CD4-positive, alpha-beta memory T cell (primary cell): ENCODE measurements at regions not wholly inside any gene's neighbourhood (a gene's known extent, or its start where the extent isn't known, plus 50 kb on each side); places are given as distances from the start of the nearest gene placed in this dataset.
A peak's percentile ranks its signal among the peaks of the same experiment; 100 is the strongest.

Experiments
- CTCF ChIA-PET: fragments of 350-600 bp; sonication (Branson Sonifier 250); formaldehyde crosslinking; loops from one replicate; lab custom pipeline; 2021; ENCODE audit warnings: inconsistent platforms; ENCODE audit not compliant: partially characterized antibody; lab: Charles Lee
- POLR2A ChIA-PET: fragments of 350-600 bp; sonication (Branson Sonifier 250); formaldehyde crosslinking; loops from one replicate; lab custom pipeline; 2021; ENCODE audit not compliant: partially characterized antibody; lab: Charles Lee
- DNase-seq, 5 donors: peaks; one replicate each; pipeline versions ENCODE4 v3.0.0 to v3.0.0-alpha.2; 2020 to 2022; ENCODE audit warnings: mixed read lengths in 1 of 5
- H3K27ac ChIP-seq: one replicate; pipeline ENCODE4 v1.7.0; 2013; ENCODE audit warnings: low read depth, low read length
- H3K27me3 ChIP-seq: 2 replicates; pipeline ENCODE4 v1.7.0; 2013; ENCODE audit warnings: mild to moderate bottlenecking, low read length, moderate library complexity; ENCODE audit not compliant: insufficient read depth
- H3K36me3 ChIP-seq: 2 replicates; pipeline ENCODE4 v1.7.0; 2013; ENCODE audit warnings: mild to moderate bottlenecking, low read length, moderate library complexity; ENCODE audit not compliant: insufficient read depth
- H3K4me1 ChIP-seq: 2 replicates; pipeline ENCODE4 v1.7.0; 2013; ENCODE audit warnings: mild to moderate bottlenecking, low read length, moderate library complexity; ENCODE audit not compliant: insufficient read depth
- H3K4me3 ChIP-seq, 2 donors: one replicate each; pipeline ENCODE4 v1.7.0; 2013; ENCODE audit warnings: low read length in 2 of 2, mild to moderate bottlenecking in 1 of 2
- H3K9me3 ChIP-seq, 2 donors: one replicate each; pipeline ENCODE4 v1.7.0; 2013; ENCODE audit warnings: low read length in 2 of 2, control low read depth in 1 of 2; ENCODE audit not compliant: control insufficient read depth in 1 of 2
- H3K27ac Mint-ChIP-seq, 7 donors: one replicate each; pipeline ENCODE4 v1.8.0; 2020 to 2021; ENCODE audit warnings: mixed read lengths in 7 of 7, mild to moderate bottlenecking in 6 of 7, inconsistent platforms in 3 of 7, moderate library complexity in 3 of 7
- H3K27me3 Mint-ChIP-seq, 2 donors: one replicate each; pipeline ENCODE4 v1.8.0; 2020 to 2021; ENCODE audit warnings: mixed read lengths in 2 of 2
- H3K36me3 Mint-ChIP-seq, 2 donors: one replicate each; pipeline ENCODE4 v1.8.0; 2020 to 2021; ENCODE audit warnings: mixed read lengths in 2 of 2, inconsistent platforms in 1 of 2, mild to moderate bottlenecking in 1 of 2
- H3K4me1 Mint-ChIP-seq, 4 donors: one replicate each; pipeline ENCODE4 v1.8.0; 2020 to 2021; ENCODE audit warnings: mixed read lengths in 4 of 4, mild to moderate bottlenecking in 1 of 4
- H3K4me3 Mint-ChIP-seq, 8 donors: one replicate each; pipeline ENCODE4 v1.8.0; 2020 to 2021; ENCODE audit warnings: mixed read lengths in 8 of 8, mild to moderate bottlenecking in 7 of 8, moderate library complexity in 6 of 8, inconsistent platforms in 3 of 8
- H3K9me3 Mint-ChIP-seq, 8 donors: one replicate each; pipeline ENCODE4 v1.8.0; 2020 to 2021; ENCODE audit warnings: mixed read lengths in 8 of 8, mild to moderate bottlenecking in 5 of 8, inconsistent platforms in 3 of 8, moderate library complexity in 1 of 8
- intact Hi-C: fragments of 100-400 bp; cut with micrococcal nuclease; formaldehyde crosslinking; loops from one replicate; pipeline ENCODE4 v1.15.1; 2023

DNA sequence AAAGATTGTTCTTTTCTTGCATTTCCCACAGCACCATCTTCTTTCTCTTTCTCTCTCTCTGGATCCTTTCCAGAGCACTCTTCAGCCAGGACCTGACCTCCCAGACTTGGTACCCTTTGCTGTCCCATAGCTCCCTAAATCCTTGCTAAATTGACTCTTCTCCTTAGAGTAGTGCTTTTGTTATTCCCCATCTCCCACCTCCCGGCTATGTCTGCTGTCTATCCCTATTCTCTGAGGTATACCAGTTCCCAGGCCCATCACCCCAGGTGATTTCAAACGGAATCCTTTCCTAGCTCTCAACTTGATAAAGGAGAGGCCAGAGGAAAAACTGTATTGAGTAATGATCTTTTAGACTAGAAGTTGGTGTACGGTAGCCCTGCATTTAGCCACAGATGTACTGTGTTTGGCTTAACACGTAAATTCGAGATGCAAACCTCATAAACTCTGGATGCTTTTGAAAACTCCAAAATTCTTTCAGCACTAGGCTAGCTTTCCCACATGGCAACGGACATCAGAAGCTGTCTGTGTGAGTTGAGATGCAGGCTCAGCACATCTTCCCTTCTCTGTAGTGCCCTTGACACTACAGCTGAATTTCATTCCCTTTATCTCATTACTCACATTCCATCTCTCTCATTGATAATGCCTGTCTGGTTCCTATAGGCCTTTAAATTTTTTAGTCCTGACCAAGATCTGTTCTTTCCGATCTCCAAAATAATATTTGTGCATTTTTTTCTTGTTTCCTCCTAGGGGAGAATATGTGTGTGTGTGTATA lies 320.8 kb upstream of the ITGA1 start:
- peaks cover 14% of the 10 kb centered on the region for H3K4me1 ChIP-seq
- Mint-ChIP-seq H3K4me1 (peaks cover 5 to 17% (median 10%) of the 10 kb centered on the region in 4 donors), H3K27me3 (no peaks in the 10 kb centered on the region), H3K9me3 (no peaks in the 10 kb centered on the region), H3K27ac (no peak overlapping the region), H3K36me3 (no peaks in the 10 kb centered on the region), H3K4me3 (no peak overlapping the region)
- no peak overlapping the region for H3K27ac ChIP-seq
- no peaks in the 10 kb centered on the region for H3K27me3 ChIP-seq
- ChIA-PET CTCF (no interaction called here), POLR2A (no interaction called here)
- intact Hi-C loops = no loop called here
- H3K9me3 ChIP-seq = no peaks in the 10 kb centered on the region
- H3K36me3 ChIP-seq = no peaks in the 10 kb centered on the region
- no peak overlapping the region for H3K4me3 ChIP-seq
- DNase-seq = no peak

GRCh38 chr5:52468976-52469375 lies 318.7 kb upstream of the ITGA1 start:
- DNase-seq = peak in 3 of 5 donors; percentile 0 to 4 (median 3)
- no peaks in the 10 kb centered on the region for H3K27me3 ChIP-seq
- POLR2A ChIA-PET = no interaction called here
- H3K27me3 Mint-ChIP-seq = no peaks in the 10 kb centered on the region
- no peaks in the 10 kb centered on the region for H3K36me3 ChIP-seq
- no peaks in the 10 kb centered on the region for H3K9me3 Mint-ChIP-seq
- no peak overlapping the region for H3K27ac ChIP-seq
- H3K4me3 Mint-ChIP-seq = peak overlapping the region in 2 of 8 donors; percentile 1 to 80
- H3K4me1 Mint-ChIP-seq = peaks cover 5 to 17% (median 10%) of the 10 kb centered on the region in 4 donors
- no peaks in the 10 kb centered on the region for H3K36me3 Mint-ChIP-seq
- no peak overlapping the region for H3K4me3 ChIP-seq
- peak overlapping the region in 4 of 7 donors; percentile 1 to 82 (median 34) for H3K27ac Mint-ChIP-seq
- CTCF ChIA-PET = no interaction called here
- peaks cover 14% of the 10 kb centered on the region for H3K4me1 ChIP-seq
- H3K9me3 ChIP-seq = no peaks in the 10 kb centered on the region
- intact Hi-C loops = no loop called here

DNA sequence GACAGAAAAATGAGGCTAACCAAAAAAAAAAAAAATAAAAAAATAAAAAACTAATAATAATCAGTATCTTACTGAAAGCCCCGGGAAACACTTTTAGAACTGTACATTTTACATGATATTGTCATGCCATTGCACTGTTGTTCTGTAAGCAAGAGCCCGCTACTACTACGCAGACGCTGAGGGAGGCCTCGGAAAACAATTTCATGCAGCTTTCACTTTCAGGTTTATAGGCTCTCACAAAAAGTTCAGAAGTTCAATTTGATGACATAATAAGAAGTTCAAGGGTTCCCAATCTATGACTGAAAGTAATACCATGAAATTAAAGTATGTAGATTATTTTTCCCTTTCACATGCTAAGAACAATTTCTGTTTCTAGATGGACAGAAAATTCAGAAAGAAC lies 318.3 kb upstream of the ITGA1 start:
- Histone ChIP-seq H3K27ac (no peak overlapping the region), H3K4me3 (peak overlapping the region in 1 of 2 donors; percentile 30)
- CTCF ChIA-PET = no interaction called here

GRCh38 chr5:52469835-52470234 lies 317.9 kb upstream of the ITGA1 start:
- ChIA-PET CTCF (no interaction called here), POLR2A (no interaction called here)
- Histone ChIP-seq H3K27me3 (no peaks in the 10 kb centered on the region), H3K4me3 (peak overlapping the region in 1 of 2 donors; percentile 30), H3K27ac (no peak overlapping the region), H3K9me3 (no peaks in the 10 kb centered on the region), H3K4me1 (peaks cover 14% of the 10 kb centered on the region), H3K36me3 (no peaks in the 10 kb centered on the region)
- H3K9me3 Mint-ChIP-seq = no peaks in the 10 kb centered on the region
- peak overlapping the region; percentile 71 to 87 (median 79) for H3K4me3 Mint-ChIP-seq
- H3K27ac Mint-ChIP-seq = peak overlapping the region; percentile 74 to 94 (median 89)
- H3K27me3 Mint-ChIP-seq = no peaks in the 10 kb centered on the region
- peaks cover 5 to 17% (median 10%) of the 10 kb centered on the region in 4 donors for H3K4me1 Mint-ChIP-seq
- peak in 1 of 5 donors; percentile 0 for DNase-seq
- no peaks in the 10 kb centered on the region for H3K36me3 Mint-ChIP-seq
- intact Hi-C loops = loop anchor here (10.0 kb wide), 1 partner anchor 1505 kb away; no protein-coding TSS in a partner anchor

More for the DNA sequence above, 318.3 kb upstream of the ITGA1 start:
- Histone ChIP-seq H3K4me1 (peaks cover 14% of the 10 kb centered on the region), H3K36me3 (no peaks in the 10 kb centered on the region), H3K27me3 (no peaks in the 10 kb centered on the region), H3K9me3 (no peaks in the 10 kb centered on the region)
- Mint-ChIP-seq H3K9me3 (no peaks in the 10 kb centered on the region), H3K27me3 (no peaks in the 10 kb centered on the region), H3K36me3 (no peaks in the 10 kb centered on the region), H3K27ac (peak overlapping the region; percentile 74 to 94 (median 89)), H3K4me1 (peaks cover 5 to 17% (median 10%) of the 10 kb centered on the region in 4 donors), H3K4me3 (peak overlapping the region; percentile 71 to 87 (median 79))
- POLR2A ChIA-PET = no interaction called here
- peak; percentile 41 to 54 (median 49) for DNase-seq
- intact Hi-C loops = no loop called here

DNA sequence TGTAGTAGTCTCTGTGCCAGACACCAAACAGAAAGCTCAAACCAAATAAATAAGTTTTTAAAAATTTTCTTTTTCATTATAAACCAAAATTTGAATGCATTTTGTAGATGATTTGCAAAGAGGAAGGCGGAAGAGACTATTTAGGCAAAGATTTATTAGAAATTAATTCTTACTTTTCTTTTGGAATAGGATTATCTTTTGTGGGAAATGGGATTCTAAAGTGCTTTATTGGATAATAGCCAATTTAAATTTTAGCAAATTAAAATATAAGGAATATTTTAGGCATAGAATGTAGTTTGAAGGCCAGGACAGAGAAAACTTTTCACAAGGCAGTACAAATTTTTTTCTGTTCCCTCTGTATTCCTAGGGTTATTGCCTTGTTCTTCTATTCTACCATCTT lies 311.4 kb upstream of the ITGA1 start:
- H3K9me3 Mint-ChIP-seq = peaks cover 0 to 6% (median under 1%) of the 10 kb centered on the region in 8 donors
- intact Hi-C loops = loop anchor here (10.0 kb wide), 1 partner anchor 1512 kb away; no protein-coding TSS in a partner anchor
- H3K36me3 ChIP-seq = no peaks in the 10 kb centered on the region
- H3K36me3 Mint-ChIP-seq = no peaks in the 10 kb centered on the region
- no peak overlapping the region for H3K4me3 Mint-ChIP-seq
- DNase-seq = no peak
- no peak overlapping the region for H3K27ac Mint-ChIP-seq
- H3K4me1 ChIP-seq = no peaks in the 10 kb centered on the region
- H3K4me3 ChIP-seq = no peak overlapping the region
- H3K27ac ChIP-seq = no peak overlapping the region
- CTCF ChIA-PET = no interaction called here
- H3K4me1 Mint-ChIP-seq = no peaks in the 10 kb centered on the region
- no peaks in the 10 kb centered on the region for H3K9me3 ChIP-seq
- POLR2A ChIA-PET = no interaction called here
- H3K27me3 ChIP-seq = no peaks in the 10 kb centered on the region
- H3K27me3 Mint-ChIP-seq = no peaks in the 10 kb centered on the region

DNA sequence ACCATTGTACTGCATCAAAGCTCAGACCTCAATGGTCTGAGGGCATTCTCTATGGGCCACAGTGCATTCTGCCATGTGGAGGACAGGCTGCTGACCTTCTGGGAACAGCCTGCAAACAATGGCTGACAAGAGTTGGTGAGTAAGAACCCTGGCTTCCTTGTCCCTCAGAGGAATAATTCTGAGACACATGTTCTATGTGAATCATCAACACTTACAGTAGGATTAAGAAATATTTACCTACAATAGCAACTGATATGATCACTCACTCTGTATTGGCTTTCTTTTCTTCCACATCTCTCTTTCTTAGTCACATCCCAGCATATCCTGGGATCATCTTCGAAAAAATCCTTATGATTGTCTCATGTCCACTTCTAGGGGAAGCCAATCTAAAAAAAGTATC lies 306.5 kb upstream of the ITGA1 start:
- H3K9me3 ChIP-seq = no peaks in the 10 kb centered on the region
- CTCF ChIA-PET = no interaction called here
- Mint-ChIP-seq H3K36me3 (no peaks in the 10 kb centered on the region), H3K4me3 (no peak overlapping the region), H3K27ac (no peak overlapping the region), H3K9me3 (peaks cover 0 to 6% (median 3%) of the 10 kb centered on the region in 8 donors), H3K27me3 (peaks cover 0 to 6% of the 10 kb centered on the region in 2 donors), H3K4me1 (no peaks in the 10 kb centered on the region)
- H3K4me3 ChIP-seq = no peak overlapping the region
- intact Hi-C loops = no loop called here
- DNase-seq = no peak
- no peaks in the 10 kb centered on the region for H3K27me3 ChIP-seq
- H3K27ac ChIP-seq = no peak overlapping the region
- no peaks in the 10 kb centered on the region for H3K36me3 ChIP-seq
- no peaks in the 10 kb centered on the region for H3K4me1 ChIP-seq
- POLR2A ChIA-PET = no interaction called here

- DNase-seq = no peak
- intact Hi-C loops = no loop called here
- Mint-ChIP-seq H3K27ac (no peak overlapping the region), H3K36me3 (no peaks in the 10 kb centered on the region), H3K4me1 (no peaks in the 10 kb centered on the region), H3K4me3 (no peak overlapping the region), H3K27me3 (peaks cover 0 to 6% of the 10 kb centered on the region in 2 donors), H3K9me3 (peaks cover 0 to 6% (median 3%) of the 10 kb centered on the region in 8 donors)
- no peaks in the 10 kb centered on the region for H3K36me3 ChIP-seq
- no peak overlapping the region for H3K27ac ChIP-seq
- CTCF ChIA-PET = no interaction called here
- no peaks in the 10 kb centered on the region for H3K27me3 ChIP-seq
- H3K4me3 ChIP-seq = no peak overlapping the region
- POLR2A ChIA-PET = no interaction called here
- H3K9me3 ChIP-seq = no peaks in the 10 kb centered on the region
- H3K4me1 ChIP-seq = no peaks in the 10 kb centered on the region
Measured at GRCh38 chr5:52481851-52482250, 305.9 kb upstream of the ITGA1 start.
